ENCODE measurements at regions not wholly inside any gene's neighbourhood (a gene's known extent, or its start where the extent isn't known, plus 50 kb on each side); places are given as distances from the start of the nearest gene placed in this dataset.

DNA sequence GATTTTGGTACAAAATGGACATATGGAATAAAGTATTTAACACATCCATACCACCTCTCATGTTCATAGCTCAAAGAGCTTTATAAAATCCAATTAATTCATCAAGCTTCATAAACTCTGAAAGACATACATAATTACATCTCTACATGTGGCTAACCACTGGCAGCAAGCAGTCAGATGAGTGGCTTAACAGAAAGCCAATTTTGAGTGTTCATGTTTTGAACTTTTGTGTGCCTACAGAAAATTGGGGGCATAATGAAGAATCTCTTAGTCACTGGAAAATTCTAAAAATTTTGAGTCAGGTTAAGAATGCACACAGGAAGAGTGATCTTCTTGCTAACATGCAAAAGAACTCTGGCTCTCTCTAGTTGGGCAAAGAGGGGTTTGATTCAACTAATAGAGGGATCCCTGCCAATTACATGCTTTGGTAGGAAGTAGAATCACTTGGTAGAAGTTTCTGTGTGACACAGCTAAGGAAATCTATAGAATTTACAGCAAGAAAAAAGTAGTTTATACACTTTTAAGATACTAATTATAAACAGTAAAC is 287.4 kb downstream of the NOL4 start:
- Histone ChIP-seq H3K4me2 (ENCODE audit: low read depth, low read length) (no peak overlapping the region), H3K27ac (ENCODE audit: low read length) (no peak overlapping the region), H3K36me3 (replicated peaks; ENCODE audit: insufficient read depth, low read length) (no peaks in the 10 kb centered on the region), H4K20me1 (ENCODE audit: insufficient read depth, low read length) (no peaks in the 10 kb centered on the region), H3K4me1 (ENCODE audit: low read length) (no peaks in the 10 kb centered on the region), H3K9me2 (replicated peaks; ENCODE audit: insufficient read depth, low read length) (no peaks in the 10 kb centered on the region), H3K27me3 (replicated peaks; ENCODE audit: insufficient read depth, low read length) (no peaks in the 10 kb centered on the region), H3K9me3 (replicated peaks; ENCODE audit: insufficient read depth, low read length) (no peaks in the 10 kb centered on the region), H2AFZ (ENCODE audit: low read length) (no peak overlapping the region), H3K9ac (ENCODE audit: low read length) (no peak overlapping the region), H3K79me2 (ENCODE audit: low read length) (no peaks in the 10 kb centered on the region), H3K4me3 (ENCODE audit: low read length) (no peak overlapping the region), H3F3A (ENCODE audit: insufficient read depth, low read length) (no peaks in the 10 kb centered on the region; the same call in 1 of the 2 replicates)
- no peak for DNase-seq
- TF ChIP-seq, protein P1, sequence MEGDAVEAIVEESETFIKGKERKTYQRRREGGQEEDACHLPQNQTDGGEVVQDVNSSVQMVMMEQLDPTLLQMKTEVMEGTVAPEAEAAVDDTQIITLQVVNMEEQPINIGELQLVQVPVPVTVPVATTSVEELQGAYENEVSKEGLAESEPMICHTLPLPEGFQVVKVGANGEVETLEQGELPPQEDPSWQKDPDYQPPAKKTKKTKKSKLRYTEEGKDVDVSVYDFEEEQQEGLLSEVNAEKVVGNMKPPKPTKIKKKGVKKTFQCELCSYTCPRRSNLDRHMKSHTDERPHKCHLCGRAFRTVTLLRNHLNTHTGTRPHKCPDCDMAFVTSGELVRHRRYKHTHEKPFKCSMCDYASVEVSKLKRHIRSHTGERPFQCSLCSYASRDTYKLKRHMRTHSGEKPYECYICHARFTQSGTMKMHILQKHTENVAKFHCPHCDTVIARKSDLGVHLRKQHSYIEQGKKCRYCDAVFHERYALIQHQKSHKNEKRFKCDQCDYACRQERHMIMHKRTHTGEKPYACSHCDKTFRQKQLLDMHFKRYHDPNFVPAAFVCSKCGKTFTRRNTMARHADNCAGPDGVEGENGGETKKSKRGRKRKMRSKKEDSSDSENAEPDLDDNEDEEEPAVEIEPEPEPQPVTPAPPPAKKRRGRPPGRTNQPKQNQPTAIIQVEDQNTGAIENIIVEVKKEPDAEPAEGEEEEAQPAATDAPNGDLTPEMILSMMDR (IDR thresholded peaks at IDR 0.05; ENCODE audit: low read length) = no peak
- no peak for TF ChIP-seq EZH2phosphoT487 (IDR thresholded peaks at IDR 0.05; ENCODE audit: low read length)
- TF ChIP-seq EZH2 (optimal IDR thresholded peaks at IDR 0.05; ENCODE audit: low read depth, low read length) = no peak

DNA sequence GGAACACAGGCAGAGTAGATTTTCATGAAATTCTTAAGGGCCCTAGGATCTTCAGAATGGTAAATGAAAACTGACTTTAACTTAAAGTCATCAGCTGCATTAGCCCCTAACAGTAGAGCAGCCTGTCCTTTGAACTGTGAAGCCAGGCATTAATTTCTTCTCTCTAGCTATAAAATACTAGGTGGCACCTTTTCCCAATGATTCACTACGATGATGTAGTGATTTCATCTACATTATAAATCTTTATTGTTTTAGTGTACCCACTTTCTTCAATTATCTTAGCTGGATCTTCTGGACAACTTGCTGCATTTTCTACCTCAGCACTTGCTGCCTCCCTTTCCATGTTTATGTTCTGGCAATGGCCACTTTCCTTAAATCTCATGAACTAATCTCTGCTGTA is 290.5 kb downstream of the NOL4 start:
- Histone ChIP-seq H3K4me3 (ENCODE audit: low read length) (no peak overlapping the region), H3F3A (ENCODE audit: insufficient read depth, low read length) (no peaks in the 10 kb centered on the region; the same call in 1 of the 2 replicates), H3K4me2 (ENCODE audit: low read depth, low read length) (no peak overlapping the region), H2AFZ (ENCODE audit: low read length) (no peak overlapping the region), H3K79me2 (ENCODE audit: low read length) (no peaks in the 10 kb centered on the region), H3K4me1 (ENCODE audit: low read length) (no peaks in the 10 kb centered on the region), H3K36me3 (replicated peaks; ENCODE audit: insufficient read depth, low read length) (no peaks in the 10 kb centered on the region), H4K20me1 (ENCODE audit: insufficient read depth, low read length) (no peaks in the 10 kb centered on the region), H3K27me3 (replicated peaks; ENCODE audit: insufficient read depth, low read length) (no peaks in the 10 kb centered on the region), H3K9me3 (replicated peaks; ENCODE audit: insufficient read depth, low read length) (no peaks in the 10 kb centered on the region), H3K27ac (ENCODE audit: low read length) (no peak overlapping the region), H3K9ac (ENCODE audit: low read length) (no peak overlapping the region), H3K9me2 (replicated peaks; ENCODE audit: insufficient read depth, low read length) (no peaks in the 10 kb centered on the region)
- no peak for TF ChIP-seq EZH2 (optimal IDR thresholded peaks at IDR 0.05; ENCODE audit: low read depth, low read length)
- no peak for TF ChIP-seq EZH2phosphoT487 (IDR thresholded peaks at IDR 0.05; ENCODE audit: low read length)
- TF ChIP-seq, protein P1 (IDR thresholded peaks at IDR 0.05; ENCODE audit: low read length) = no peak
- DNase-seq = no peak

DNA sequence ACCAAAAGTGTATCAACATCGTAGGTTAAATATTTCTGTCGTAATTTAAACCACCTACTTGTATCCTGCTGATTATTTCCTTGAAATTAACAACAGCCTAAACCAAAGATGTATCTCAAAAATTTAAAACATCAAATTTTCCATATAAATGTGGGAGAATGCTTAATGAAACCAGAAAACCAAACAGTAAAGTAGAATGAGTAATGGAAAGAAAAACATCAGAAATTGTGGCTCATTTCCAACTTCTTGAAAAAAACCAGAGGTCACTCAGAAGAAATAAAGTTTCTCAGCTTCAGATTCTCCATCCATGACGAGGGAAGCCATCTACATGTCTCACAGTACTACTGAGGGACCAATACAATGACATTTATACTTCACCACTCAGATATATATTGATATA is 296.5 kb downstream of the NOL4 start:
- H3K9me2 ChIP-seq (replicated peaks; ENCODE audit: insufficient read depth, low read length) = no peaks in the 10 kb centered on the region
- no peaks in the 10 kb centered on the region for H3K27me3 ChIP-seq (replicated peaks; ENCODE audit: insufficient read depth, low read length)
- TF ChIP-seq EZH2 (optimal IDR thresholded peaks at IDR 0.05; ENCODE audit: low read depth, low read length) (no peak), EZH2phosphoT487 (IDR thresholded peaks at IDR 0.05; ENCODE audit: low read length) (no peak)
- TF ChIP-seq, protein P1 (IDR thresholded peaks at IDR 0.05; ENCODE audit: low read length) = no peak

More for the DNA sequence above, 296.5 kb downstream of the NOL4 start:
- no peak overlapping the region for H3K4me3 ChIP-seq (ENCODE audit: low read length)
- no peak for DNase-seq
- no peak overlapping the region for H3K27ac ChIP-seq (ENCODE audit: low read length)
- no peak overlapping the region for H2AFZ ChIP-seq (ENCODE audit: low read length)
- no peaks in the 10 kb centered on the region for H3K4me1 ChIP-seq (ENCODE audit: low read length)
- H3K79me2 ChIP-seq (ENCODE audit: low read length) = no peaks in the 10 kb centered on the region
- no peaks in the 10 kb centered on the region for H4K20me1 ChIP-seq (ENCODE audit: insufficient read depth, low read length)
- no peak overlapping the region for H3K9ac ChIP-seq (ENCODE audit: low read length)
- no peaks in the 10 kb centered on the region for H3F3A ChIP-seq (ENCODE audit: insufficient read depth, low read length)
- no peaks in the 10 kb centered on the region for H3K36me3 ChIP-seq (replicated peaks; ENCODE audit: insufficient read depth, low read length)
- H3K9me3 ChIP-seq (replicated peaks; ENCODE audit: insufficient read depth, low read length) = no peaks in the 10 kb centered on the region
- H3K4me2 ChIP-seq (ENCODE audit: low read depth, low read length) = no peak overlapping the region
